ENCODE measurements at regions not wholly inside any gene's neighbourhood (a gene's known extent, or its start where the extent isn't known, plus 50 kb on each side); places are given as distances from the start of the nearest gene placed in this dataset.

DNA sequence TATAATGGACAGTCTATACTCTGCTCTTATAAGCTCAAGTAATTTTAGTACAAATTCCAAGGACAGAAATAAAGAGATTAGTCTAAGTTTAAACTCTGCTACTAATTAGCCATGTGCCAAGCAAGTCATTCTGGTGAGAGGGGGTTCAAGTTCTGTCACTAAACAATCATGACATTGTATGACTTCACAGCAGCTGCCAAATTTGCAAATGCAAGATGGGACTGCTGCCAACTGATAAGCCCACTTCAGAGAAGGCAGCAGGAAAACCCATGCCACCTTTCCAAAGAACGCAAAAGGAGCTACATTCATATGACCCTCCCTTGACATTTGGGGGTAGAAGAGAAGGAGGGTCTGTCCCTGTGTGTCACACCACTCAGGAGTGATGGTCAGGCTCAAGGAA, 60.7 kb upstream of the RFXAP start:
- Histone ChIP-seq H4K20me1 (ENCODE audit: insufficient read depth) (no peaks in the 10 kb centered on the region), H3K4me3 (no peak overlapping the region), H3K4me1 (ENCODE audit: insufficient read depth) (no peaks in the 10 kb centered on the region), H3K9ac (no peak overlapping the region), H3K36me3 (ENCODE audit: low read depth) (no peaks in the 10 kb centered on the region), H3K27ac (no peak overlapping the region), H3K27me3 (replicated peaks; ENCODE audit: insufficient read depth) (no peaks in the 10 kb centered on the region), H2AFZ (no peak overlapping the region), H3K4me2 (ENCODE audit: unreplicated experiment) (no peak overlapping the region), H3K79me2 (ENCODE audit: insufficient read depth) (no peaks in the 10 kb centered on the region), H3K9me2 (ENCODE audit: insufficient read depth) (no peaks in the 10 kb centered on the region), H3F3A (ENCODE audit: insufficient read depth) (no peaks in the 10 kb centered on the region), H3K9me3 (ENCODE audit: low read depth) (no peaks in the 10 kb centered on the region)
- DNase-seq: no peak
- 54 to 56% methylated on average over 1 of the region's 1 CpG for WGBS, 2 experiments (ENCODE audit: low coverage in 1 of 2, low lambda C conversion rate in 2 of 2, missing lambda C conversion rate in 2 of 2)
- in situ Hi-C loops (cut with MboI): no loop called here
- TF ChIP-seq EZH2phosphoT487 (IDR thresholded peaks at IDR 0.05; ENCODE audit: insufficient read depth, low read depth) (no peak), EZH2 (IDR thresholded peaks at IDR 0.05; ENCODE audit: insufficient read depth, poor library complexity, severe bottlenecking) (no peak)

DNA sequence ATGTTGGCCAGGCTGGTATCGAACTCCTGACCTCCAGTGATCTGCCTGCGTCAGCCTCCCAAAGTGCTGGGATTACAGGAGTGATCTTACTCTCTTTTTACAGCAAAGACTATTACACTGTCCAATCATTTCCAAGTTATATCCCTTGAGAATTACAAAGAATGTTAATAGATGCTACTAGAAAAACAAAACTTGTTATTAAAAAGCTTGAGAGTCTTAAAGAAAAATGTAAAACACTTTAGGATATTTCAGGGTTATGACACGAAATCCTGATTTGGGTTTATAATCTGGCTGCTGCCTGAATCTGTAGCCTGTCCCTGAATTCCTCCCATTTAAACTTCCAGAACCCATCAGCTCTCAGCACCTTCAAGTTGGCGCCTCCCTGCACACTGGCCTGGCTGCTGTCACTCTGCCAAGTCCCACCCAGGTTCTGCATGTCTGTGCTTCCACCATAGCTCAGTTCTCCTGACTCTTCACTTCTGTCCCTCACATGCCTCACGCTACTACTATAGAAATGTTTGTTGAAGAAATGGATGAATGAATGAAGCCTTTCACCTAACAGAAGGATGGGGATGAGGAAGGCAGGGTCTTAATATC, 55.8 kb upstream of the RFXAP start:
- DNase-seq: no peak
- no peak overlapping the region for H3K27ac ChIP-seq
- H3F3A ChIP-seq (ENCODE audit: insufficient read depth): no peaks in the 10 kb centered on the region
- H3K4me3 ChIP-seq: no peak overlapping the region
- no peak for TF ChIP-seq EZH2phosphoT487 (IDR thresholded peaks at IDR 0.05; ENCODE audit: insufficient read depth, low read depth)
- TF ChIP-seq EZH2 (IDR thresholded peaks at IDR 0.05; ENCODE audit: insufficient read depth, poor library complexity, severe bottlenecking): no peak
- H3K9me3 ChIP-seq (ENCODE audit: low read depth): no peaks in the 10 kb centered on the region
- no peak overlapping the region for H3K4me2 ChIP-seq (ENCODE audit: unreplicated experiment)
- no peaks in the 10 kb centered on the region for H3K9me2 ChIP-seq (ENCODE audit: insufficient read depth)
- no peaks in the 10 kb centered on the region for H3K79me2 ChIP-seq (ENCODE audit: insufficient read depth)
- no peaks in the 10 kb centered on the region for H3K36me3 ChIP-seq (ENCODE audit: low read depth)
- H3K4me1 ChIP-seq (ENCODE audit: insufficient read depth): no peaks in the 10 kb centered on the region
- in situ Hi-C loops (cut with MboI): no loop called here
- no peaks in the 10 kb centered on the region for H3K27me3 ChIP-seq (replicated peaks; ENCODE audit: insufficient read depth)
- no peaks in the 10 kb centered on the region for H4K20me1 ChIP-seq (ENCODE audit: insufficient read depth)
- 53% methylated on average over 5 of the region's 5 CpGs for WGBS, 2 experiments (ENCODE audit: low coverage in 1 of 2, low lambda C conversion rate in 2 of 2, missing lambda C conversion rate in 2 of 2)
- no peak overlapping the region for H3K9ac ChIP-seq
- H2AFZ ChIP-seq: no peak overlapping the region

DNA sequence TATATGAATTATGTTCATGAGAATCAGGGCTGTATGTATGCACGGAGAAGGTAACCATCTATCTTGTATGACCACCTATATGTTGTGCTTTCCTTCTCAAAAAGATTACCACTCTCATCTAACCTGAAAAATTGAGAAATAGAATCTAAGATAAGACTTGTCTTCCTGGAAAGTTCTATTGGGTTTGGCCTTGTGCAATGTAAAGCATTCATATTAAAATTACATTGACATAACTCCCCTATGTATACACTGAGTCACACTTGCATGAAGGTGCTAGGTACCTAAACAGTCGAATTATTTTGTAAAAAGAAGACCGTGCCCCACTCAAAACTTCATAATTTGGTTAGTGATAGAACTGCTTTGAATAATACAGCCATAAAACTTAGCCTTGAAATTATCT, 54.5 kb upstream of the RFXAP start:
- Histone ChIP-seq H3F3A (ENCODE audit: insufficient read depth) (no peaks in the 10 kb centered on the region), H3K9me2 (ENCODE audit: insufficient read depth) (no peaks in the 10 kb centered on the region), H3K27me3 (replicated peaks; ENCODE audit: insufficient read depth) (no peaks in the 10 kb centered on the region), H3K4me2 (ENCODE audit: unreplicated experiment) (no peak overlapping the region), H3K79me2 (ENCODE audit: insufficient read depth) (no peaks in the 10 kb centered on the region), H3K27ac (no peak overlapping the region), H4K20me1 (ENCODE audit: insufficient read depth) (no peaks in the 10 kb centered on the region), H3K9ac (no peak overlapping the region), H2AFZ (no peak overlapping the region), H3K4me3 (no peak overlapping the region), H3K4me1 (ENCODE audit: insufficient read depth) (no peaks in the 10 kb centered on the region), H3K36me3 (ENCODE audit: low read depth) (no peaks in the 10 kb centered on the region), H3K9me3 (ENCODE audit: low read depth) (no peaks in the 10 kb centered on the region)
- 27 to 38% methylated on average over 3 of the region's 3 CpGs for WGBS, 2 experiments (ENCODE audit: low coverage in 1 of 2, low lambda C conversion rate in 2 of 2, missing lambda C conversion rate in 2 of 2)
- TF ChIP-seq EZH2phosphoT487 (IDR thresholded peaks at IDR 0.05; ENCODE audit: insufficient read depth, low read depth): no peak
- no peak for TF ChIP-seq EZH2 (IDR thresholded peaks at IDR 0.05; ENCODE audit: insufficient read depth, poor library complexity, severe bottlenecking)
- in situ Hi-C loops (cut with MboI): no loop called here
- DNase-seq: no peak

DNA sequence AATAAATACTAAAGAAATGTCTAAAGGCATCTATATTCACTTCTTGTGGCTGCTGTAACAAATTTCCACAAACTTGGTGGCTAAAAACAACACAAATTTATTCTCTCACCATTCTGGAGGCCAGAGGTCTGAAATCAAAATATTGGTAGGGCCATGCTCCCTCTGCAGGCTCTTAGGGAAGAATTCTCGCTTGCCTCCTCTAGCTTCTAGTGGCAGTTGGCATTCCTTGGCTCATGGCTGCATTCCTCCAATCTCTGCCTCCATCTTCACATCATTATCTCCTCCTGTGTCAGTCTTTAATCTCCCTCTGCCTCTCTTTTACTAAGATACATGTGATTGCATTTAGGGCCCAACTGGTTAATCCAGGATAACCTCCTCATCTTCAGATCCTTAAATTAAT, 54.1 kb upstream of the RFXAP start:
- no peak for DNase-seq
- in situ Hi-C loops (cut with MboI): no loop called here
- H3K79me2 ChIP-seq (ENCODE audit: insufficient read depth): no peaks in the 10 kb centered on the region
- no peak overlapping the region for H3K4me3 ChIP-seq
- 21 to 30% methylated on average over 1 of the region's 1 CpG for WGBS, 2 experiments (ENCODE audit: low coverage in 1 of 2, low lambda C conversion rate in 2 of 2, missing lambda C conversion rate in 2 of 2)
- H2AFZ ChIP-seq: no peak overlapping the region
- no peak overlapping the region for H3K9ac ChIP-seq
- no peaks in the 10 kb centered on the region for H3K36me3 ChIP-seq (ENCODE audit: low read depth)
- H3K27ac ChIP-seq: no peak overlapping the region
- no peaks in the 10 kb centered on the region for H3K27me3 ChIP-seq (replicated peaks; ENCODE audit: insufficient read depth)
- no peaks in the 10 kb centered on the region for H3K9me3 ChIP-seq (ENCODE audit: low read depth)
- no peak overlapping the region for H3K4me2 ChIP-seq (ENCODE audit: unreplicated experiment)
- no peaks in the 10 kb centered on the region for H3K9me2 ChIP-seq (ENCODE audit: insufficient read depth)
- no peak for TF ChIP-seq EZH2phosphoT487 (IDR thresholded peaks at IDR 0.05; ENCODE audit: insufficient read depth, low read depth)
- no peak for TF ChIP-seq EZH2 (IDR thresholded peaks at IDR 0.05; ENCODE audit: insufficient read depth, poor library complexity, severe bottlenecking)
- H3F3A ChIP-seq (ENCODE audit: insufficient read depth): no peaks in the 10 kb centered on the region
- no peaks in the 10 kb centered on the region for H4K20me1 ChIP-seq (ENCODE audit: insufficient read depth)
- H3K4me1 ChIP-seq (ENCODE audit: insufficient read depth): no peaks in the 10 kb centered on the region

DNA sequence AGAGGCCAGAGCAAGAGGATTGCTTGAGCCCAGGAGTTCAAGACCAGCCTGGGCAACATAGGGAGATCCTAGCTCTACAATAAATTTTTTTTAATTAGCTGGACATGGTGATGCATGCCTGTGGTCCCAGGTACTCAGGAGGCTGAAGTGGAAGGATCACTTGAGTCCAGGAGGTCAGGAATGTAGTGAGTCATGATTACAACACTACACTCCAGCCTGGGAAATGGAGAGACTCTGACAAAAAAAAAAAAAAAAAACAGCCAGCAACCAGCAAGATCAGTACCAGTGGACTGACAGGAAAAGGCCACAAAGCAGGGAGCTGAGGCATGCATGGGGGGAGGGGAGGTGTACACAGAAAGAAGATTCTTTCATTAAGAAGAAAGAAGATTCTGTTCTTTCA, 52.7 kb upstream of the RFXAP start:
- Histone ChIP-seq H3K9me2 (ENCODE audit: insufficient read depth) (no peaks in the 10 kb centered on the region), H3K9ac (no peak overlapping the region)

More for the DNA sequence above, 52.7 kb upstream of the RFXAP start:
- no peak overlapping the region for H3K4me3 ChIP-seq
- H3K4me1 ChIP-seq (ENCODE audit: insufficient read depth): no peaks in the 10 kb centered on the region
- no peaks in the 10 kb centered on the region for H4K20me1 ChIP-seq (ENCODE audit: insufficient read depth)
- no peak overlapping the region for H3K27ac ChIP-seq
- H3K79me2 ChIP-seq (ENCODE audit: insufficient read depth): no peaks in the 10 kb centered on the region
- no peaks in the 10 kb centered on the region for H3K36me3 ChIP-seq (ENCODE audit: low read depth)
- no peak overlapping the region for H2AFZ ChIP-seq
- no peaks in the 10 kb centered on the region for H3K9me3 ChIP-seq (ENCODE audit: low read depth)
- H3K27me3 ChIP-seq (replicated peaks; ENCODE audit: insufficient read depth): no peaks in the 10 kb centered on the region
- no peak for TF ChIP-seq EZH2phosphoT487 (IDR thresholded peaks at IDR 0.05; ENCODE audit: insufficient read depth, low read depth)
- TF ChIP-seq EZH2 (IDR thresholded peaks at IDR 0.05; ENCODE audit: insufficient read depth, poor library complexity, severe bottlenecking): no peak
- in situ Hi-C loops (cut with MboI): no loop called here
- H3K4me2 ChIP-seq (ENCODE audit: unreplicated experiment): no peak overlapping the region
- peak; percentile 11 for DNase-seq
- H3F3A ChIP-seq (ENCODE audit: insufficient read depth): no peaks in the 10 kb centered on the region
